ENCODE measurements at regions not wholly inside any gene's neighbourhood (a gene's known extent, or its start where the extent isn't known, plus 50 kb on each side); places are given as distances from the start of the nearest gene placed in this dataset.

GRCh38 chr1:238898856-238899255, 487.5 kb upstream of the CHRM3 start:
- peaks cover 0 to 2% (median 0%) of the 10 kb centered on the region in 4 donors for H3K9me3 ChIP-seq (ENCODE audit: control insufficient read depth in 4 of 4, low read length in 3 of 4)
- H3K27ac ChIP-seq (ENCODE audit: low read depth in 1 of 2, low read length in 2 of 2) = no peak overlapping the region
- no peaks in the 10 kb centered on the region for H3K36me3 ChIP-seq (ENCODE audit: control insufficient read depth in 4 of 4, insufficient read depth in 3 of 4, low read depth in 1 of 4, low read length in 3 of 4)
- TF ChIP-seq ATF3 (IDR thresholded peaks at IDR 0.05) (no peak), REST (IDR thresholded peaks at IDR 0.05) (no peak), MAX (IDR thresholded peaks at IDR 0.05) (no peak), SP1 (IDR thresholded peaks at IDR 0.05) (no peak), TAF1 (conservative IDR thresholded peaks at IDR 0.05) (no peak), RXRA (IDR thresholded peaks at IDR 0.05) (no peak), EGR1 (IDR thresholded peaks at IDR 0.05; ENCODE audit: low read depth in 2 of 2) (no peak), ZBTB33 (IDR thresholded peaks at IDR 0.05) (no peak), HNF4G (IDR thresholded peaks at IDR 0.05) (no peak), RAD21 (IDR thresholded peaks at IDR 0.05) (no peak), FOXA1 (IDR thresholded peaks at IDR 0.05) (no peak), JUND (IDR thresholded peaks at IDR 0.05) (no peak), GABPA (IDR thresholded peaks at IDR 0.05 in 1 of 2, conservative IDR thresholded peaks at IDR 0.05 in 1 of 2) (no peak), CTCF (IDR thresholded peaks at IDR 0.05; ENCODE audit: low read depth, low read length, missing input control) (no peak), YY1 (IDR thresholded peaks at IDR 0.05) (no peak), NR2F2 (IDR thresholded peaks at IDR 0.05) (no peak), FOXA2 (IDR thresholded peaks at IDR 0.05) (no peak), HNF4A (conservative IDR thresholded peaks at IDR 0.05) (no peak)
- H3K9ac ChIP-seq (ENCODE audit: low read depth in 1 of 2, low read length in 2 of 2) = no peak overlapping the region
- no peaks in the 10 kb centered on the region for H3K27me3 ChIP-seq (ENCODE audit: control insufficient read depth in 4 of 4, insufficient read depth in 4 of 4, low read length in 3 of 4)
- no peak for DNase-seq (ENCODE audit: low spot score)
- H3K4me1 ChIP-seq (ENCODE audit: control insufficient read depth in 4 of 4, insufficient read depth in 4 of 4, low read length in 3 of 4) = no peaks in the 10 kb centered on the region
- H3K4me3 ChIP-seq (ENCODE audit: low read depth in 1 of 3, low read length in 3 of 3) = no peak overlapping the region
